ENCODE measurements at regions not wholly inside any gene's neighbourhood (a gene's known extent, or its start where the extent isn't known, plus 50 kb on each side); places are given as distances from the start of the nearest gene placed in this dataset.

GRCh38 chr2:2505604-2506003 is 174.5 kb upstream of the MYT1L start (continued):
- TF ChIP-seq BCLAF1 (IDR thresholded peaks at IDR 0.05) (no peak), DPF2 (IDR thresholded peaks at IDR 0.05) (no peak), EZH2 (IDR thresholded peaks at IDR 0.05; ENCODE audit: borderline replicate concordance, control insufficient read depth, low read depth, low read length) (no peak), ESRRA (IDR thresholded peaks at IDR 0.05; ENCODE audit: low read length) (no peak)

- H3K9me3 ChIP-seq (replicated peaks; ENCODE audit: control insufficient read depth, insufficient read depth, low read length): no peaks in the 10 kb centered on the region
- H3K4me1 ChIP-seq (ENCODE audit: control insufficient read depth, insufficient read depth, low read length): no peaks in the 10 kb centered on the region
- intact Hi-C loops (cut with micrococcal nuclease; ENCODE audit: unreplicated experiment): no loop called here
- no peaks in the 10 kb centered on the region for H4K20me1 ChIP-seq (ENCODE audit: control insufficient read depth, insufficient read depth)
- no peak overlapping the region for H3K27ac ChIP-seq (ENCODE audit: control insufficient read depth, insufficient read depth)
- ChIA-PET RAD21 (ENCODE audit: unreplicated experiment) (no interaction called here), CTCF (no interaction called here), POLR2A (no interaction called here), SMC1A (ENCODE audit: uncharacterized antibody, unreplicated experiment) (no interaction called here)
- in situ Hi-C loops (cut with MboI): no loop called here
- H2AFZ ChIP-seq (ENCODE audit: control insufficient read depth, low read depth, low read length): no peak overlapping the region
- WGBS (ENCODE audit: insufficient coverage, insufficient replicate concordance, low lambda C conversion rate, missing lambda C conversion rate): 37% methylated on average over 6 of the region's 6 CpGs
- no peak overlapping the region for H3K9ac ChIP-seq (ENCODE audit: control insufficient read depth, insufficient read depth, low read length)
- no peak for DNase-seq (ENCODE audit: low read depth, low spot score)
- BruUV-seq (replicated peaks): no TSS peak
- no peaks in the 10 kb centered on the region for H3K79me2 ChIP-seq (ENCODE audit: control insufficient read depth, insufficient read depth, low read length)
- H3K36me3 ChIP-seq (ENCODE audit: control insufficient read depth in 2 of 2, insufficient read depth in 2 of 2, low read length in 1 of 2): no peaks in the 10 kb centered on the region
- no peaks in the 10 kb centered on the region for H3K27me3 ChIP-seq (replicated peaks in 1 of 2; ENCODE audit: control insufficient read depth in 2 of 2, insufficient read depth in 2 of 2, low read length in 1 of 2)
- no peak overlapping the region for H3K4me2 ChIP-seq (ENCODE audit: control insufficient read depth, insufficient read depth)
- ATAC-seq: peak; percentile 29; the same call in 1 of the 3 replicates
- no peak overlapping the region for H3K4me3 ChIP-seq
- no peak for FAIRE-seq
- no peak for TF ChIP-seq USF2 (IDR thresholded peaks at IDR 0.05; ENCODE audit: borderline replicate concordance, low read depth, low read length)
- no peak for TF ChIP-seq YBX1 (IDR thresholded peaks at IDR 0.05)
- TF ChIP-seq RFX5 (IDR thresholded peaks at IDR 0.05; ENCODE audit: low read depth, low read length): no peak
- no peak for TF ChIP-seq CEBPZ (IDR thresholded peaks at IDR 0.05; ENCODE audit: low read depth, low read length)
- TF ChIP-seq ZBTB40 (IDR thresholded peaks at IDR 0.05; ENCODE audit: borderline replicate concordance): no peak
- no peak for TF ChIP-seq GABPA (IDR thresholded peaks at IDR 0.05; ENCODE audit: low read depth)
These were observed 172.9 kb upstream of the MYT1L start for GRCh38 chr2:2503864-2504418.

All from GM12878 (cell line).